ENCODE measurements at regions not wholly inside any gene's neighbourhood (a gene's known extent, or its start where the extent isn't known, plus 50 kb on each side); places are given as distances from the start of the nearest gene placed in this dataset.

- Histone ChIP-seq H3K27me3 (no peaks in the 10 kb centered on the region), H3K4me1 (no peaks in the 10 kb centered on the region)
Observed at GRCh38 chr11:111104185-111104584, 141.3 kb upstream of the POU2AF2 start.

GRCh38 chr11:111101881-111102280 is 143.6 kb upstream of the POU2AF2 start:
- no peak for DNase-seq
- H3K27ac ChIP-seq = no peak overlapping the region
- no peak for TF ChIP-seq CTCF (IDR thresholded peaks at IDR 0.05)
- H3K9me3 ChIP-seq = no peaks in the 10 kb centered on the region
- H3K4me1 ChIP-seq = no peaks in the 10 kb centered on the region
- intact Hi-C loops (cut with DNase I) = no loop called here
- H3K4me3 ChIP-seq = no peak overlapping the region
- H3K36me3 ChIP-seq = no peaks in the 10 kb centered on the region
- H3K9ac ChIP-seq (ENCODE audit: low read depth in 2 of 2, low read length in 2 of 2) = no peak overlapping the region
- H3K27me3 ChIP-seq = no peaks in the 10 kb centered on the region

More at GRCh38 chr11:111104185-111104584, 141.3 kb upstream of the POU2AF2 start:
- DNase-seq = no peak
- TF ChIP-seq CTCF (IDR thresholded peaks at IDR 0.05) = no peak
- Histone ChIP-seq H3K9ac (ENCODE audit: low read depth in 2 of 2, low read length in 2 of 2) (no peak overlapping the region), H3K27ac (no peak overlapping the region), H3K4me3 (no peak overlapping the region), H3K36me3 (no peaks in the 10 kb centered on the region), H3K9me3 (no peaks in the 10 kb centered on the region)
- intact Hi-C loops (cut with DNase I) = no loop called here

- H3K27ac ChIP-seq = no peak overlapping the region
- H3K4me3 ChIP-seq = no peak overlapping the region
- TF ChIP-seq CTCF (IDR thresholded peaks at IDR 0.05) = no peak
- no peaks in the 10 kb centered on the region for H3K4me1 ChIP-seq
- intact Hi-C loops (cut with DNase I) = no loop called here
- no peak for DNase-seq
- H3K9me3 ChIP-seq = no peaks in the 10 kb centered on the region
- H3K9ac ChIP-seq (ENCODE audit: low read depth in 2 of 2, low read length in 2 of 2) = no peak overlapping the region
- no peaks in the 10 kb centered on the region for H3K27me3 ChIP-seq
- no peaks in the 10 kb centered on the region for H3K36me3 ChIP-seq
Observed at GRCh38 chr11:111099028-111099713, 146.4 kb upstream of the POU2AF2 start.

GRCh38 chr11:111098091-111098490 is 147.4 kb upstream of the POU2AF2 start:
- DNase-seq = no peak
- intact Hi-C loops (cut with DNase I) = no loop called here

GRCh38 chr11:111097191-111097590 is 148.3 kb upstream of the POU2AF2 start:
- Histone ChIP-seq H3K27me3 (no peaks in the 10 kb centered on the region), H3K27ac (no peak overlapping the region), H3K36me3 (no peaks in the 10 kb centered on the region), H3K9ac (ENCODE audit: low read depth in 2 of 2, low read length in 2 of 2) (no peak overlapping the region), H3K4me3 (peak overlapping the region; percentile 5), H3K4me1 (no peaks in the 10 kb centered on the region), H3K9me3 (no peaks in the 10 kb centered on the region)
- intact Hi-C loops (cut with DNase I) = no loop called here
- no peak for TF ChIP-seq CTCF (IDR thresholded peaks at IDR 0.05)
- DNase-seq = peak; percentile 35

More at GRCh38 chr11:111098091-111098490, 147.4 kb upstream of the POU2AF2 start:
- Histone ChIP-seq H3K4me1 (no peaks in the 10 kb centered on the region), H3K4me3 (no peak overlapping the region), H3K27ac (no peak overlapping the region), H3K9ac (ENCODE audit: low read depth in 2 of 2, low read length in 2 of 2) (no peak overlapping the region), H3K27me3 (no peaks in the 10 kb centered on the region), H3K9me3 (no peaks in the 10 kb centered on the region), H3K36me3 (no peaks in the 10 kb centered on the region)
- no peak for TF ChIP-seq CTCF (IDR thresholded peaks at IDR 0.05)
